C4-2B (cell line): ENCODE measurements at regions not wholly inside any gene's neighbourhood (a gene's known extent, or its start where the extent isn't known, plus 50 kb on each side); places are given as distances from the start of the nearest gene placed in this dataset.
"Not testable (repeated sequence)": the region's sequence is repeated elsewhere in the genome, so short reads cannot be mapped to it uniquely, and the experiment has no call there.

ENCODE experiments used
- H3K27ac ChIP-seq: fragments of 450-650 bp; 2 replicates; pipeline ENCODE4 v1.5.1; 2017
- ZFX ChIP-seq: fragments of 450-650 bp; IDR thresholded peaks from 2 replicates; pipeline ENCODE4 v1.6.1; 2017
- TF ChIP-seq, protein P1 (sequence below): fragments of 450-650 bp; conservative IDR thresholded peaks from 2 replicates; pipeline ENCODE4 v1.5.1; 2017; ENCODE audit warnings: mild to moderate bottlenecking

- H3K27ac ChIP-seq, result no peak overlapping the region
- TF ChIP-seq ZFX, result no peak
- TF ChIP-seq, protein P1, sequence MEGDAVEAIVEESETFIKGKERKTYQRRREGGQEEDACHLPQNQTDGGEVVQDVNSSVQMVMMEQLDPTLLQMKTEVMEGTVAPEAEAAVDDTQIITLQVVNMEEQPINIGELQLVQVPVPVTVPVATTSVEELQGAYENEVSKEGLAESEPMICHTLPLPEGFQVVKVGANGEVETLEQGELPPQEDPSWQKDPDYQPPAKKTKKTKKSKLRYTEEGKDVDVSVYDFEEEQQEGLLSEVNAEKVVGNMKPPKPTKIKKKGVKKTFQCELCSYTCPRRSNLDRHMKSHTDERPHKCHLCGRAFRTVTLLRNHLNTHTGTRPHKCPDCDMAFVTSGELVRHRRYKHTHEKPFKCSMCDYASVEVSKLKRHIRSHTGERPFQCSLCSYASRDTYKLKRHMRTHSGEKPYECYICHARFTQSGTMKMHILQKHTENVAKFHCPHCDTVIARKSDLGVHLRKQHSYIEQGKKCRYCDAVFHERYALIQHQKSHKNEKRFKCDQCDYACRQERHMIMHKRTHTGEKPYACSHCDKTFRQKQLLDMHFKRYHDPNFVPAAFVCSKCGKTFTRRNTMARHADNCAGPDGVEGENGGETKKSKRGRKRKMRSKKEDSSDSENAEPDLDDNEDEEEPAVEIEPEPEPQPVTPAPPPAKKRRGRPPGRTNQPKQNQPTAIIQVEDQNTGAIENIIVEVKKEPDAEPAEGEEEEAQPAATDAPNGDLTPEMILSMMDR, result no peak
Measured at GRCh38 chr6:67121115-67121514, 1414.1 kb upstream of the EYS start.

GRCh38 chr6:67112120-67112519, 1405.1 kb upstream of the EYS start:
- H3K27ac ChIP-seq, result no peak overlapping the region
- TF ChIP-seq, protein P1, result no peak
- no peak for TF ChIP-seq ZFX

DNA sequence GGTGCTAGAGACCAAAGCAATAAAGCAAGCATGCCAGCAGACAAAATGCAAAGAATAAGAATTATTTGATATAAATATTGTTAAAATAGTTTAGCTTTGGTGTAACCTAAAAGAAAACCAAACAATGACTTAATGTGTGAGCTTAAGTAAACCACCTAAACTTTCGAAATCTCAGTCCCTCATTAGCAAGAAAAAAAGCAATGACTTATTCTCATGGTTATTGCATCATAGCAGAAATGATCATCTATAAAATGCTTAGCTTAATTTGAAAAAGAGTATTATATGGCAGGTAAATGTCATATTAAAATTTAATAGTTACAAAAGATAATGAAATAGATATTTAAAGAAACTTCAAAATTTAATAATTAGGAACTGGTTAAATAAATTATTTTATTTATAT, 1395.7 kb upstream of the EYS start:
- no peak for TF ChIP-seq ZFX
- TF ChIP-seq, protein P1, result no peak
- no peak overlapping the region for H3K27ac ChIP-seq

GRCh38 chr6:67095618-67096226, 1388.7 kb upstream of the EYS start:
- H3K27ac ChIP-seq, result not testable (repeated sequence)

DNA sequence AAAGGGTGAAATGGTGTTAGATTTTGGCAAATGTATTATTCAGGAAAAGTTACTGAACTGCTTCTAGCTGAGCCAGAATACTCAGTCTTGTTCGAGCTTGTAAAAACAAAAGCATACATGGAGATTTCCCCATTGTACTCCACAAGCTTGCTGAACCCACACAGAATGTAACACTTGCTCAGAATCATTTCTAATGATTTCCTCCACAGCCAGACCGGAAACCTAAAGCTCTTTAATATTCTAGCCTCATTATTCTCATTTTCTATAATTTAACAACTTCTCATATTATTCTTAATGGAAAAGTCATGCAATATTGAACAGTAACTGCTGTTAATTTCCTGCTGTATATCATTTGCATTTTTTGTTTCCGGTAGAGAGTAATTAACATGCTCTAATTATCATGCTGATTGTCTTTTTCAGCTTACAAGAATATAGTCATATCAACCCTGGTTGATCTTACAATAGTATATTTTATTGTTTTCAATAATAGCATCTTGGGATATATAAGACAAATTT, 1387.5 kb upstream of the EYS start:
- no peak overlapping the region for H3K27ac ChIP-seq
- no peak for TF ChIP-seq ZFX
- TF ChIP-seq, protein P1, result no peak

DNA sequence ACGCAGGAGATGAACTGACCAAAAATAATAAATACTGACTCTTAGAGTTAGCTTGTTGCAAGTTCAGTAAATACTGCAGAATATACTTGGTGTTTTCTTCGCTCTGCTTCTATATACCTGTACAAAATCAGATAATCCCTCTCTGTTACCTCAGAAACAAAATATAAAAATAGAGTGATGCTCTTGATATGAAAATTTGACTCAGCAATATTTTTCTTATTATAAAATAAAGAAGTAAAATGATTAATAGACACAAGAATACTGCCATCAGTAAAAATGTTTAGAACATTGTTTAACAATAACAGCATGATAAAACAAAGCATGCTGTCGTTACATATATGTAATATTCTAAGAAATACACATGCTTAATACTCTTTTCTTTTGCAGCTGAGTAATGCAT, 1366.9 kb upstream of the EYS start:
- TF ChIP-seq ZFX, result no peak
- TF ChIP-seq, protein P1, result no peak
- no peak overlapping the region for H3K27ac ChIP-seq

- H3K27ac ChIP-seq, result no peak overlapping the region
- no peak for TF ChIP-seq ZFX
- TF ChIP-seq, protein P1, result no peak
Measured at GRCh38 chr6:67068781-67069180, 1361.8 kb upstream of the EYS start.

GRCh38 chr6:67064323-67064722, 1357.3 kb upstream of the EYS start:
- H3K27ac ChIP-seq, result no peak overlapping the region
- TF ChIP-seq ZFX, result no peak
- TF ChIP-seq, protein P1, result no peak
